ENCODE measurements at regions not wholly inside any gene's neighbourhood (a gene's known extent, or its start where the extent isn't known, plus 50 kb on each side); places are given as distances from the start of the nearest gene placed in this dataset.

DNA sequence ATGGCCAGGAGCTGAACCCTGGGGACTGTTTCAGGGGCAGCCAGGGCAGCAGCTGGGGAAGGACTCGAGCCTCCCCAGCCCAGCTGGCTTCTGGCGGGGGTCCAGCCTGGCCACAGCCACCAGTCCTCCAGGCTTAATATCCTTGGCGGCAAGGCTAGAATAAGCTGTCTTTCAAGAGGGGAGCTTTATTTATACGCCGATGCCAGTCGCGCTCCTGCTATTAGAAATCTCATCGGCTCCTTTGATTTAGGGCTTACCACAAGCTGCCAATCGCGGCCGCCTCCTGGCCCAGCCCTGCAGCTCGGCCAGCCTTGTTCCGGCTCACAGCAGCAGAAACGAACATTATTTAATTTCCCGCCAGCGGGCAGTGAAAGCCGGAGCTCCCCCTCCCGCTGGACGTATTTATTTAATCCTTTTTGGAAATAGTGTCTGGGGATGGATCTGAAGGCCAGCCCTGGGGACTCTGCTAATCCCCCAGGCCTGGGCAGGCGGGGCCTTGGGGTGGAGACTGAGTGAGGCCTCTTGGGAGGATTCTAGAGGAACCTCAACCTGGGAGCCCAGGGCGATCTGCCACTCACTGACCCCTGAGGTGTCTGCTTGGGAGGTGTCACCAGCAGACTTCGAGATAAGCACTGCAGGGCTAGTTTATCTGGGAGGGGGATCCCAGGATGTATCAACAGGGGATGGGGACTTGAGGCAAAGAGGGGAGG lies 363.1 kb downstream of the MN1 start (continued):
- TF ChIP-seq RNF2 (IDR thresholded peaks at IDR 0.05; ENCODE audit: borderline replicate concordance, low read depth, low read length, missing control alignments, poor library complexity, severe bottlenecking), result no peak
- no peak for TF ChIP-seq SUZ12 (IDR thresholded peaks at IDR 0.05; ENCODE audit: low read length)
- no peak for TF ChIP-seq NRF1 (IDR thresholded peaks at IDR 0.05; ENCODE audit: low read depth, low read length)
- no peak for TF ChIP-seq MAFK (IDR thresholded peaks at IDR 0.05; ENCODE audit: low read depth, low read length)
- TF ChIP-seq ATF2 (IDR thresholded peaks at IDR 0.05; ENCODE audit: low read length), result no peak
- TF ChIP-seq GTF2F1 (IDR thresholded peaks at IDR 0.05; ENCODE audit: borderline replicate concordance, low read depth, low read length), result no peak
- no peak for TF ChIP-seq JUN (IDR thresholded peaks at IDR 0.05; ENCODE audit: low read depth, low read length)
- no peak for TF ChIP-seq TAF7 (optimal IDR thresholded peaks at IDR 0.05; ENCODE audit: borderline replicate concordance, low read depth, low read length)
- no peak for TF ChIP-seq CREB1 (IDR thresholded peaks at IDR 0.05)

Measured in H1 (cell line).